HEK293 (cell line): ENCODE measurements at regions not wholly inside any gene's neighbourhood (a gene's known extent, or its start where the extent isn't known, plus 50 kb on each side); places are given as distances from the start of the nearest gene placed in this dataset.

ENCODE experiments used
- MEIS1 ChIP-seq: sonication (generic); formaldehyde crosslinking; IDR thresholded peaks from 2 replicates; pipeline ENCODE4 v1.8.1; 2022; ENCODE audit warnings: missing genetic modification reagents, mild to moderate bottlenecking, borderline replicate concordance
- YY1 ChIP-seq: fragments of 450-650 bp; formaldehyde crosslinking; IDR thresholded peaks from 2 replicates; pipeline ENCODE4 v1.5.1; 2018; ENCODE audit warnings: missing biosample characterization, missing genetic modification characterization
- ZBTB10 ChIP-seq: fragments of 450-650 bp; formaldehyde crosslinking; IDR thresholded peaks from 2 replicates; pipeline ENCODE4 v1.5.1; 2016; ENCODE audit warnings: missing biosample characterization, missing genetic modification characterization
- ZNF10 ChIP-seq: fragments of 450-650 bp; formaldehyde crosslinking; IDR thresholded peaks from 2 replicates; pipeline ENCODE4 v1.5.1; 2017; ENCODE audit warnings: missing biosample characterization, missing genetic modification characterization
- ZNF140 ChIP-seq: fragments of 450-650 bp; formaldehyde crosslinking; IDR thresholded peaks from 2 replicates; pipeline ENCODE4 v1.5.1; 2016; ENCODE audit warnings: missing biosample characterization, missing genetic modification characterization
- ZNF654 ChIP-seq: fragments of 450-650 bp; formaldehyde crosslinking; IDR thresholded peaks from 2 replicates; pipeline ENCODE4 v1.5.1; 2016; ENCODE audit warnings: low read depth, missing biosample characterization, missing genetic modification characterization
- TF ChIP-seq, protein P1 (sequence below): sonication (generic); formaldehyde crosslinking; IDR thresholded peaks from 2 replicates; pipeline ENCODE4 v1.8.1; 2022; ENCODE audit warnings: mild to moderate bottlenecking, moderate library complexity, missing genetic modification reagents
- TF ChIP-seq, protein P2 (sequence below): fragments of 450-650 bp; formaldehyde crosslinking; IDR thresholded peaks from 2 replicates; pipeline ENCODE4 v1.5.1; 2016; ENCODE audit warnings: missing biosample characterization, missing genetic modification characterization
- TF ChIP-seq, protein P3 (sequence below): fragments of 450-650 bp; formaldehyde crosslinking; IDR thresholded peaks from 2 replicates; pipeline ENCODE4 v1.5.1; 2016; ENCODE audit warnings: missing biosample characterization, missing genetic modification characterization, low read depth

GRCh38 chr12:124694846-124695497 is 127.6 kb upstream of the NCOR2 start:
- TF ChIP-seq ZNF10 (tag by site-specific recombination): no peak
- no peak for TF ChIP-seq ZNF140 (tag by site-specific recombination)
- TF ChIP-seq ZBTB10 (tag by site-specific recombination): no peak
- TF ChIP-seq, protein P1, sequence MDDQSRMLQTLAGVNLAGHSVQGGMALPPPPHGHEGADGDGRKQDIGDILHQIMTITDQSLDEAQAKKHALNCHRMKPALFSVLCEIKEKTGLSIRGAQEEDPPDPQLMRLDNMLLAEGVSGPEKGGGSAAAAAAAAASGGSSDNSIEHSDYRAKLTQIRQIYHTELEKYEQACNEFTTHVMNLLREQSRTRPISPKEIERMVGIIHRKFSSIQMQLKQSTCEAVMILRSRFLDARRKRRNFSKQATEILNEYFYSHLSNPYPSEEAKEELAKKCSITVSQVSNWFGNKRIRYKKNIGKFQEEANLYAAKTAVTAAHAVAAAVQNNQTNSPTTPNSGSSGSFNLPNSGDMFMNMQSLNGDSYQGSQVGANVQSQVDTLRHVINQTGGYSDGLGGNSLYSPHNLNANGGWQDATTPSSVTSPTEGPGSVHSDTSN (CRISPR knock-in tag): no peak
- TF ChIP-seq, protein P2, sequence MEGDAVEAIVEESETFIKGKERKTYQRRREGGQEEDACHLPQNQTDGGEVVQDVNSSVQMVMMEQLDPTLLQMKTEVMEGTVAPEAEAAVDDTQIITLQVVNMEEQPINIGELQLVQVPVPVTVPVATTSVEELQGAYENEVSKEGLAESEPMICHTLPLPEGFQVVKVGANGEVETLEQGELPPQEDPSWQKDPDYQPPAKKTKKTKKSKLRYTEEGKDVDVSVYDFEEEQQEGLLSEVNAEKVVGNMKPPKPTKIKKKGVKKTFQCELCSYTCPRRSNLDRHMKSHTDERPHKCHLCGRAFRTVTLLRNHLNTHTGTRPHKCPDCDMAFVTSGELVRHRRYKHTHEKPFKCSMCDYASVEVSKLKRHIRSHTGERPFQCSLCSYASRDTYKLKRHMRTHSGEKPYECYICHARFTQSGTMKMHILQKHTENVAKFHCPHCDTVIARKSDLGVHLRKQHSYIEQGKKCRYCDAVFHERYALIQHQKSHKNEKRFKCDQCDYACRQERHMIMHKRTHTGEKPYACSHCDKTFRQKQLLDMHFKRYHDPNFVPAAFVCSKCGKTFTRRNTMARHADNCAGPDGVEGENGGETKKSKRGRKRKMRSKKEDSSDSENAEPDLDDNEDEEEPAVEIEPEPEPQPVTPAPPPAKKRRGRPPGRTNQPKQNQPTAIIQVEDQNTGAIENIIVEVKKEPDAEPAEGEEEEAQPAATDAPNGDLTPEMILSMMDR (tag by site-specific recombination): no peak
- TF ChIP-seq, protein P3, sequence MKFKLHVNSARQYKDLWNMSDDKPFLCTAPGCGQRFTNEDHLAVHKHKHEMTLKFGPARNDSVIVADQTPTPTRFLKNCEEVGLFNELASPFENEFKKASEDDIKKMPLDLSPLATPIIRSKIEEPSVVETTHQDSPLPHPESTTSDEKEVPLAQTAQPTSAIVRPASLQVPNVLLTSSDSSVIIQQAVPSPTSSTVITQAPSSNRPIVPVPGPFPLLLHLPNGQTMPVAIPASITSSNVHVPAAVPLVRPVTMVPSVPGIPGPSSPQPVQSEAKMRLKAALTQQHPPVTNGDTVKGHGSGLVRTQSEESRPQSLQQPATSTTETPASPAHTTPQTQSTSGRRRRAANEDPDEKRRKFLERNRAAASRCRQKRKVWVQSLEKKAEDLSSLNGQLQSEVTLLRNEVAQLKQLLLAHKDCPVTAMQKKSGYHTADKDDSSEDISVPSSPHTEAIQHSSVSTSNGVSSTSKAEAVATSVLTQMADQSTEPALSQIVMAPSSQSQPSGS (tag by site-specific recombination): peak; percentile 93
- no peak for TF ChIP-seq MEIS1
- TF ChIP-seq YY1 (tag by site-specific recombination): no peak
- no peak for TF ChIP-seq ZNF654 (tag by site-specific recombination)
